Mucosa of descending colon (tissue), 3 donors: ENCODE measurements at regions not wholly inside any gene's neighbourhood (a gene's known extent, or its start where the extent isn't known, plus 50 kb on each side); places are given as distances from the start of the nearest gene placed in this dataset.

Experiments
- ATAC-seq: fragments of 200-7000 bp; cut with Tn5 transposase; one replicate; pipeline ENCODE4 v1.9.1; 2020; ENCODE audit warnings: mild to moderate bottlenecking, moderate library complexity
- DNase-seq, 3 donors: peaks; one replicate each; pipeline ENCODE4 v3.0.0-alpha.2; 2020
- H3K36me3 ChIP-seq: fragments of 200-600 bp; one replicate; pipeline ENCODE4 v1.8.0; 2021; ENCODE audit warnings: low read depth, mild to moderate bottlenecking
- H3K4me1 ChIP-seq: fragments of 200-600 bp; one replicate; pipeline ENCODE4 v1.8.0; 2021; ENCODE audit warnings: low read depth, mild to moderate bottlenecking
- H3K4me3 ChIP-seq: fragments of 200-600 bp; one replicate; pipeline ENCODE4 v1.8.0; 2021; ENCODE audit warnings: mild to moderate bottlenecking
- H3K9me3 ChIP-seq: fragments of 200-600 bp; one replicate; pipeline ENCODE4 v1.8.0; 2021; ENCODE audit warnings: mild to moderate bottlenecking
- CTCF ChIP-seq: fragments of 200-600 bp; IDR thresholded peaks from one replicate; pipeline ENCODE4 v1.8.0; 2022; ENCODE audit warnings: antibody characterized with exemption, mild to moderate bottlenecking
- intact Hi-C, 2 donors: fragments of 100-400 bp; cut with DNase I in 1 of 2; cut with micrococcal nuclease in 1 of 2; formaldehyde crosslinking; loops; one replicate each; pipeline versions ENCODE4 v1.11.0 to v1.11.1; 2022; cut with DNase I, micrococcal nuclease
- donor health status: DM: no; HTN: no; CAD: no; lungs with moderate emphysema.
- donor health status: DM: no; HTN: no; CAD: no.
- donor health status: DM: no; HTN: yes; CAD: no.

DNA sequence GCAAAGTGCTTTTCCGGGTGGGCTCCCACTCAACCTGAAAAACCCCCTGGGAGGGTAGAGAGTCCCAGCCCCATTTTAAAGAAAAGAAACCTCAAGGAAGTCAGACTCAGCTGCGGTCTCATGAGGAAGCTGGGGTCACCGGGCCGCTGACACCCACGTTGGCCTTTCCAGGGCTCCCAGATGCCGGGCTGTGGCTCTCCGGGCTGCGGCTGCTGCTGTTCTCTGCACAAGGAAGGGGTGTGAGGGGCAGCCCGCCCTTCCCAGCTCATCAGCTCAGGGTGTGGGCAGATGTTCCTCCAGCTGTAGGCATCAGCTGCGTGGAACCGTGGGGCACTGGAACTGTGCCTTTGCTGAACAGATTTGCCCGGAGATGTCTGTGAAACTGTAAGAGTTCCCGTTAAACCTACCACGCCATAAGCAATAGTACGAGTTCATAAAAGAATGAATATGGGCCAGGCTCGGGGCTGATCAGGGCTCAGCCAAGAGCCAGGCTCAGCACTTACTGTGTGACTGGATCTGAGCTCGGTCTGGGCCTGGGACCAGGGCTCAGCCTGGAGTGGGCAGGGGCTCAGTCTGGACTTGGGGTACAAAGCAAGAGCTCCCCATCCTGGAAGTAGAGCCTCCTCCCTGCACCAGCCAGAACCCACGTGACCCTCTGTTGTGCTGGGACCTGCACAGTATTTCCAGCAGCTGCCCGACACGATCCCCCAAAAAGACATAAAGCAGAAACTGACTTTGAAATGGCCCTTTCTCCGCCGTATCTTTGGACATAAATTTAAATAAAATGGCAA, 130.2 kb upstream of the PPP1R26 start:
- intact Hi-C loops, result loop anchor here in 1 of 2 donors (10.0 kb wide), 1 partner anchor 265 kb away; the partner anchor contains the start of gene OLFM1
- Histone ChIP-seq H3K4me1 (no peaks in the 10 kb centered on the region), H3K9me3 (no peaks in the 10 kb centered on the region), H3K4me3 (no peak overlapping the region), H3K36me3 (no peaks in the 10 kb centered on the region)
- DNase-seq (no peak), ATAC-seq (no peak)
- TF ChIP-seq CTCF, result no peak

GRCh38 chr9:135350003-135350315, 129.6 kb upstream of the PPP1R26 start:
- H3K4me1 ChIP-seq, result no peaks in the 10 kb centered on the region
- intact Hi-C loops, result no loop called here
- ATAC-seq, result no peak
- H3K36me3 ChIP-seq, result no peaks in the 10 kb centered on the region
- no peaks in the 10 kb centered on the region for H3K9me3 ChIP-seq
- no peak overlapping the region for H3K4me3 ChIP-seq
- TF ChIP-seq CTCF, result no peak
- DNase-seq, result no peak

GRCh38 chr9:135353935-135354334, 125.6 kb upstream of the PPP1R26 start:
- H3K36me3 ChIP-seq, result no peaks in the 10 kb centered on the region
- no peak overlapping the region for H3K4me3 ChIP-seq
- no peaks in the 10 kb centered on the region for H3K9me3 ChIP-seq
- H3K4me1 ChIP-seq, result no peaks in the 10 kb centered on the region
- intact Hi-C loops, result no loop called here
- ATAC-seq, result no peak
- DNase-seq, result no peak
- no peak for TF ChIP-seq CTCF

- ATAC-seq (no peak), DNase-seq (no peak)
- no peaks in the 10 kb centered on the region for H3K9me3 ChIP-seq
- no peak for TF ChIP-seq CTCF
- no peaks in the 10 kb centered on the region for H3K4me1 ChIP-seq
- H3K4me3 ChIP-seq, result no peak overlapping the region
- H3K36me3 ChIP-seq, result no peaks in the 10 kb centered on the region
- intact Hi-C loops, result no loop called here
These were observed 124.0 kb upstream of the PPP1R26 start for GRCh38 chr9:135355521-135356011.

GRCh38 chr9:135356021-135356420, 123.6 kb upstream of the PPP1R26 start:
- no peak for TF ChIP-seq CTCF
- Histone ChIP-seq H3K36me3 (no peaks in the 10 kb centered on the region), H3K9me3 (no peaks in the 10 kb centered on the region), H3K4me3 (no peak overlapping the region), H3K4me1 (no peaks in the 10 kb centered on the region)
- ATAC-seq (no peak), DNase-seq (no peak)
- intact Hi-C loops, result no loop called here
